ENCODE measurements at regions not wholly inside any gene's neighbourhood (a gene's known extent, or its start where the extent isn't known, plus 50 kb on each side); places are given as distances from the start of the nearest gene placed in this dataset.

DNA sequence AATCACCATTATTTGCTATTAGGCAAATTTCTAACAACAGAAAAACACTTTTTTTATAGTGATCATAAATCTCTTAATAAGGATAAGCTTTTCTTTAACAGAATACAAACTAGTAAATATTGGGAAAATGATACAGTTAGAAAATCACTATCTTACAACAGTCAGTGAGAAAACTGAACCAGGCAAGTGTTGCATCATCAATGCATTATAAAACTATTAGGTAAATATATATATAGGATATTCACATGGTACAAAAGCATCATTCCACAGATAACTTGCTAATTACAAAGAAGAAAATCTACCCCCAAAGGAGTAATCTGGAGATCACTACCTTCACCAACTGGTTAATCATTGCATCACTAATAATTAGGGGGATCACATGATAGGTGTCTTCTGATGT, 652.1 kb downstream of the HACE1 start:
- no peak for DNase-seq

DNA sequence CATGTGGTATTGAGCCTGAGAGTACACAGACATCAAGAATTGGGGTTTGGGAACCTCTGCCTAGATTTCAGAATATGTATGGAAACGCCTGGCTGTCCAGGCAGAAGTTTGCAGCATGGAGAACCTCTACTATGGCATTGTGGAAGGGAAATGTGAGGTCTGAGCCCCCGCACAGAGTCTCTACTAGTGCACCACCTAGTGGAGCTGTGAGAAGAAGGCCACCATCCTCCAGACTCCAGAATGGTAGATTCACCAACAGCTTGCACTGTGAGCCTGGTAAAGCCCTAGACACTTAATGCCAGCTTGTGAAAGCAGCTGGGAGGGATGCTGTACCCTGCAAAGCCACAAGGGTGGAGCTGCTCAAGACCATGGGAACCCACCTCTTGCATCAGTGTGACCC, 658.2 kb downstream of the HACE1 start:
- DNase-seq, result no peak

DNA sequence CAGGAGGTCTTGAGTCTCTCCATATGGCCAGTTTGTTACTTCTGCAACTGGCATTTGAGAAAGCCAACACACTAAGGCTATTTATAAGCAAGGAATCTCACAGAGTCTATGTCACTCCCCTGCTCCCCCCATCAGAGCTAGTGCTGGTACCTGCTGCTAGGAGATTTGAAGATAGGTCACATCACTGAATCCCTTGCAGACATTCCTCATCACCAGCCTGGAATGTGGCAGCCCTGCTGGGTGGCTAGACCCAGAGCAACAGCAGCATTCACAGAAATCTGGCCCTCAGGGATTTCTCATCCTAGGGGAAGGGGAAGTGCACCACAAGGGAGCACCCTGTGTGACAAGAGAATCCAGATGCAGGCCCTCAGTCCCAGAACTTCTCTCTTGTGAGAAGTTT, 672.1 kb downstream of the HACE1 start:
- DNase-seq, result no peak

GRCh38 chr6:104186831-104187230, 672.9 kb downstream of the HACE1 start:
- DNase-seq, result no peak

DNA sequence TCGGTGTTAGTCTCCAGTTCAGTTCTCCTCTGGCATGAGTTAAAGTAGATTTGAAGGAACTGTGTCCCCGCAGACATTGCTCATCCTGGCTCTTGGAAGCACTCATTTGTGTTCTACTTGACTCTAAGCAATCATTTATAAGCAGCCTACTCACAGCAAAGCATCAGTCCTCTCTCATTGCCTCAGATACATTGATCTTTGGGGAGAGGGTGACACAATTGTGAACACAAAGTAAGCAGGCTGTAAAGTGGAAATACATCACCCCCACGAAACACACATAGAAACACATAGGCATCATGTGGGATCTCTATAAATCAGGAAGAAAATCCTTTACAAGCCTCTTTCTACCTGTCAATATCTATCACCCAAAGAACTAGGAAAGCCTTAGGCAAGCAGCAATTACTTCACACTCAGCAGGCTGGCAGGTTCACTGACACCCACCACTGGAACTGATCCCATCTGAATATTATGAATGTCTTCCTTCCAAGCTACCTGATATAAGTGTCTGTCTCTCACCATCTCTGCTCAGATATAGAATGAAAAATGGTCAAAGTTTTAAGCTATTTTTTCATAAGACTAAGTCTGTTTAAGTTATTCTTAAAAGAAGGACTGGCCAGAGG, 675.8 kb downstream of the HACE1 start:
- DNase-seq, result no peak

DNA sequence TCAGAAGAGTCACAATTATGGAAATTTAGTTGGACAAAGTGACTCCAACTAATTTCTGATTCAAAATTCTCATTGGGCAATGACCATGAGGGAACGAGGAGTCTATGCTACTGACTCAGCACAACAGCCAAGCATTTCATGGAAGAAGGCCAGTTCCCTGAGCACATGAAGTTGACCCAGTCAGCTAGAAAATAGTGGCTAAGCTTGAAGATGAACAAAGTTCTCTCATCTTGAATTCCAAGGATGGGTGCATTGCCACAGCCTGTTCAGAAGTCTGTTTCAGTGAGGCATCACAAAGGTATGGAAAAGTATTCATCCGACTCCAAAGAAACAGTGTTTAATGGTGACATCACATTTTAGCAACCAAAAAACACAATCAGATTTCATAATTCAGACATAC, 676.9 kb downstream of the HACE1 start:
- DNase-seq, result no peak

DNA sequence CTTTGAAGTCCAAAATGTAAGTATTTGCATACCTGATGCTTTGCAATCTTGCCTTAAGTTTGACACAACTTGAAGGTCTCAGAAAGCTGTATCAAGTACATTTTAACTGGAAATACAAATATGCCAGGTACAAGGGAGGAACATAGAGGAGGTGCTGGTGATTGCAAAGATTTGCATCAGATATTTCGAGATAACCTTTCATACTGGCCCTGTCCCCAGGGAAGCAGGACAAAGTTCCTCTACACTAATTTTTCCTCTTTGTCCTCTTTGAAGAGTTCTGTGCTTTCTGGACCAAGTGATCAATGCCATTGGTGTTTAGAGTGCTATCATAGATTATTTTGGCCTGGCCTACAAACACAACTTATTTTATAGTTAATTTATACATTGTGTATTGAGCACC, 686.1 kb downstream of the HACE1 start:
- DNase-seq, result no peak

DNA sequence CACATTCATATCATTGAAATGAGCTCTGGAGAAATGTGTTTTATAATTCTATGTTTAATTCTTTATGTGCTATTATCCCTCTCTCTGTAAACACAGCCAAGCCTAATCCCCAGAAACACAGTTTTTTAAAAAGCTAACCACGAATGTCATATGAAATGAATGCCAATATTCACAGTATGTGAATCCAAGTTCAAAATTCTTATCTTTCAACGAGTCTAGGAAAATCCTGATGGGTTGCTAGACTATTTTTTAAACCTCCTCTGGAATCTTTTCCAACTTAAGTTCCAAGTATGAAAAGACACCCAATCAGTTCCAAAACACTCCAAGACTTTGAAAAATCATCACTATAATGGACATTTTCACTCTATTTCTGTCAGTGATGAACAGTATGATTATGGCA, 689.3 kb downstream of the HACE1 start:
- no peak for DNase-seq

DNA sequence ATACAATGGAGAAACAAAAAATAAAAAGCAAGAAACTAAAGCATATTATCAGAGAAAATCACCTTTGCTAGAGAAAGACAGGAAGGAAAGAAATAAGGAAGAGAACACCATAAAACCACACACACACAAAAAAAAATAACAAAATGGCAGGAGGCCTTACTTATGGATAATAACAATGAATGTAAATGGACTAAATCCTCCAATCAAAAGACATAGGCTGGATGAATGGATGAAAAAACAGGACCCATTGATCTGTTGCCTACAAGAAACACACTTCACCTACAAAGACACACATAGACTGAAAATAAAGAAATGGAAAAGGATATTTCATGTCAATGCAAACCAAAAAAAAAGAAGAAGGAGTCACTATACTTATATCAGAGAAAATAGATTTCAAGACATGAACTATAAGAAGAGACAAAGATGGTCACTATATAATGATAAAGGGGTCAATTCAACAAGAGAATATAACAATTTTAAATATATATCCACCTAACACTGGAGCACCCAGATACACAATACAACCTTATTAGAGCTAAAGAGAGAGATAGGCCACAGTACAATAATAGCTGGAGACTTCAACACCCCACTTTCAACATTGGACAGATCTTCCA, 693.6 kb downstream of the HACE1 start:
- DNase-seq, result no peak

GRCh38 chr6:104162036-104162669, 697.6 kb downstream of the HACE1 start:
- no peak for DNase-seq

DNA sequence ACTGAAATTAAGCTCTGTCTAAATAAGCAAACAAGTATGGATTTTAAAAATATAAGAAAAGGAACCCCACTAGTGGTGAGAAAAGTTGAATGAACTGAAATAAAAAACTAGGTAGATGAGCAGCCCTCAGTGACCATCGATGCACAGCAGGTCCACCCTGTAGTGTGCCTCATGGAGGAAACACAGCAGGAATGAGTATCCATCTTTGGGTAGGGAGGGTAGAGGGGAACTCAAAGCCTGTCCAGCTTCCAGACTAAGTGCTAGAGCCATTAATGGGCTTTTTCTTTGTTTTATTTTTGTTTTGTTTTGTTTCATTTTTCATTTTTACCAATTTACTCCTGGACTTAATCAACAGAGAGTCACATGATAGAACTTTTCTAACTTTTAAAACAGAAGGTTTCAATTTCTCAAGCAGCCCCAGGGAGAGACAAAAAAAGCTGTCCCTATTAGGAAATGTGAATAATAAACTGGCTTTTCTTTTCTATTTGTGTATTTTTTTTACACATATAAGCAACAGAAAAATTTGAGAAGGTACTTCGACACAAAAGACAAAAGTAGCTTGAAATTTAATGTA, 700.6 kb downstream of the HACE1 start:
- DNase-seq, result no peak

DNA sequence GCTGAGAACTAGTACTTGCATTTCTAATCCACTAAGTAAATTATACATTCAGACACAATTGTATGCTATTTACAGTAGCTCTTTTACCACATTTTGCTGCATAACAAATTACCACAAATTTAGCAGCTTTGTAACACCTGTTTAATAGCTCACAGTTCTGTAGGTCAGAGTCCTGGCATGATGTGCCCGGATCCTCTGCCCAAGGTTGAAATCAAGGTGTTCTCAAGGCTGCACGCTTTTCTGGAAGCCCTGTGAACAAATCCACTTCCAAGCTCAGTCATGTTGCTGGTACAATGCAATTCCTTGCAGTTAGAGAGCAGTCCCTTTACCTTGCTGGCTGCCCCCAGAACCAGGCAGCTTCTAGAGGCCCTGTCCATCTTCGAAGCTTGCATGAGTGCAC, 716.0 kb downstream of the HACE1 start:
- no peak for DNase-seq

- no peak for DNase-seq
These were observed 724.8 kb downstream of the HACE1 start for GRCh38 chr6:104134876-104135275.

- no peak for DNase-seq
These were observed 729.4 kb downstream of the HACE1 start for GRCh38 chr6:104130343-104130742.

DNA sequence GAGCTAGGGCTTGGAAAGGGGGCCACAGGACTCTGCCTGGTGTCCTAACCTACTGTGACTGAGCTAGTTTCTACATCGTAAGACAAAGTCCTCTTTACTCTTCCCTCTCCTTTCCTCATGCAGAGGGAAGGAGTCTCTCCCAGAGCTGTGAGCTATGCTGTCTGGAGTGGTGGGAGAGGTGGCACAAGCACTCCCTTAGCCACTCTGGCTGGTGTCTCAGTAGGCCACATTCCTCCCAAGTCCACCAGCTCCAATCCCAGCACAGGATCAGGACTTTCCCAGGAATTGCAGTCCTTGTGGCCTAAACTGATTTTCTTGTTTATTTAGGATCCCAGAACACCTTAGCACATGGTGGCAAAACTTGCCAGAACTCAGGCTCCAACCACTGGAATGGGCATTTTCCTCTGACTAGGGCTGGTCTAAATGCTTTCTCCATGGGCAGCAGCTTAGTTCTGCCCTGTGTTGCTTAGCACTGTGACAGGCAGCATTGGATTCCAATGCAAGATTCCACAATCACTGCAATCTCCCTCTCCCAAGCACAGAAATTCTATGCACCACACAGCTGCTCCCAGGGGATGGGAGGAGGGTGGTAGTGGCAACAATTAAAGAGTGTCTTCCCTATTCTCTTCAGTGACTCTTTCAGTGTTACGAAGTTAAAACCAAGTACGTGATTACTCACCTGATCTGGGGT, 733.3 kb downstream of the HACE1 start:
- no peak for DNase-seq

- DNase-seq, result no peak
These were observed 736.5 kb downstream of the HACE1 start for GRCh38 chr6:104123227-104123626.

DNA sequence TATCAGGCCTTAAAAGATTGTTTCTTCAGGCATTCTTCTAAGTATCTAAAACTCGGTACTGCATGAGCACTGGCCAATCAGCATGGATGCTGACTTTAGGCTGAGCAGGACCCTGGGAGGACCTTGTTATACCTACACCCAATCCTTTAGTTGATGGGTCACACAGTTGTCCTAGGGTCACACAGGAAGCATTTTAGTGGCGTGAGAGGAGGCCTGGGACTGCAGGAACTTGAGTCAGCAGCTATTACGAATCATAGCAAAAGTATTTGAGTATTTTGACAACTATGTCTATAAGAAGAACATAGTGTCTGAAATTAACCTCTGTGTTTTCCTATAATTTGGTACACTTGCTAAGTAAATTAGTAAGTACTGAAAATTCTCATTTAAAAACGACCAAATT, 741.4 kb downstream of the HACE1 start:
- DNase-seq, result no peak

DNA sequence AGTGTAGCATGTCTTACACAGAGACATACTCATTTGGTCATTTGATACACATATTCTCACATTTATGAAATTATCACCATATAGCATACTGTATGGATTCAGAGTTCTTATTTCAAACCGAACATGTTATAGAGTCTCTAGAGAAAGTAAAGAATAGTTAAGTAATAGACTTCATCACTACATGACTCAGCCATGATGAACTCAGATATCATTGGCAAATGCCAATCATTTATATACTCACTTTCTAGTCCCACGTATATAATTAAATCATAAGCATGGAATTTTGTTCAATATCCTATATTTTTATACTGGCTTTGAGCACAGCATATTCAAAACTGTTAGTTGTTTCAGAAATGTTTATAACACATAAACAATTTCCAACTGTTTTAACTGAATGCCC, 749.9 kb downstream of the HACE1 start:
- no peak for DNase-seq

- DNase-seq, result no peak
These were observed 751.1 kb downstream of the HACE1 start for GRCh38 chr6:104108634-104109033.

- DNase-seq, result no peak
These were observed 763.9 kb downstream of the HACE1 start for GRCh38 chr6:104095661-104096416.

- no peak for DNase-seq
These were observed 772.0 kb downstream of the HACE1 start for GRCh38 chr6:104087765-104088164.

- DNase-seq, result no peak
These were observed 791.4 kb downstream of the HACE1 start for GRCh38 chr6:104068281-104068680.
